ENCODE measurements at regions not wholly inside any gene's neighbourhood (a gene's known extent, or its start where the extent isn't known, plus 50 kb on each side); places are given as distances from the start of the nearest gene placed in this dataset.
"Not testable (repeated sequence)": the region's sequence is repeated elsewhere in the genome, so short reads cannot be mapped to it uniquely, and the experiment has no call there.

- Histone ChIP-seq H3K4me3 (ENCODE audit: low read depth, low read length) (no peak overlapping the region), H3K27ac (ENCODE audit: low read depth, low read length) (no peak overlapping the region), H3K9ac (ENCODE audit: low read depth, low read length) (no peak overlapping the region)
Measured at GRCh38 chr13:44726214-44726613, 150.1 kb upstream of the TSC22D1 start.

GRCh38 chr13:44719857-44720671 lies 143.9 kb upstream of the TSC22D1 start:
- no peak overlapping the region for H3K9ac ChIP-seq (ENCODE audit: low read depth, low read length)
- H3K36me3 ChIP-seq (ENCODE audit: control insufficient read depth, insufficient read depth, low read length) = no peaks in the 10 kb centered on the region
- 0 out of 2 replicates have a peak, but pooled peaks cover 2% of the 10 kb centered on the region for H3K4me1 ChIP-seq (ENCODE audit: control insufficient read depth, insufficient read depth, low read length)
- H3K27me3 ChIP-seq (ENCODE audit: control insufficient read depth, insufficient read depth, low read length) = no peaks in the 10 kb centered on the region
- no peak overlapping the region for H3K4me3 ChIP-seq (ENCODE audit: low read depth, low read length)
- no peaks in the 10 kb centered on the region for H3K9me3 ChIP-seq (ENCODE audit: control insufficient read depth, insufficient read depth, low read length)
- no peak overlapping the region for H3K27ac ChIP-seq (ENCODE audit: low read depth, low read length)

More at GRCh38 chr13:44726214-44726613, 150.1 kb upstream of the TSC22D1 start:
- Histone ChIP-seq H3K9me3 (ENCODE audit: control insufficient read depth, insufficient read depth, low read length) (no peaks in the 10 kb centered on the region), H3K4me1 (ENCODE audit: control insufficient read depth, insufficient read depth, low read length) (no peaks in the 10 kb centered on the region), H3K27me3 (ENCODE audit: control insufficient read depth, insufficient read depth, low read length) (no peaks in the 10 kb centered on the region), H3K36me3 (ENCODE audit: control insufficient read depth, insufficient read depth, low read length) (no peaks in the 10 kb centered on the region)

GRCh38 chr13:44718467-44718866 lies 142.3 kb upstream of the TSC22D1 start:
- Histone ChIP-seq H3K9ac (ENCODE audit: low read depth, low read length) (no peak overlapping the region), H3K36me3 (ENCODE audit: control insufficient read depth, insufficient read depth, low read length) (no peaks in the 10 kb centered on the region), H3K27me3 (ENCODE audit: control insufficient read depth, insufficient read depth, low read length) (no peaks in the 10 kb centered on the region), H3K27ac (ENCODE audit: low read depth, low read length) (peak overlapping the region; percentile 36), H3K4me1 (ENCODE audit: control insufficient read depth, insufficient read depth, low read length) (peaks cover 2% of the 10 kb centered on the region; the same call in 1 of the 2 replicates), H3K9me3 (ENCODE audit: control insufficient read depth, insufficient read depth, low read length) (no peaks in the 10 kb centered on the region), H3K4me3 (ENCODE audit: low read depth, low read length) (no peak overlapping the region)

GRCh38 chr13:44715287-44716230 lies 139.4 kb upstream of the TSC22D1 start:
- no peak overlapping the region for H3K27ac ChIP-seq (ENCODE audit: low read depth, low read length)
- no peak overlapping the region for H3K9ac ChIP-seq (ENCODE audit: low read depth, low read length)
- peaks cover 2% of the 10 kb centered on the region; the same call in 1 of the 2 replicates for H3K4me1 ChIP-seq (ENCODE audit: control insufficient read depth, insufficient read depth, low read length)
- H3K36me3 ChIP-seq (ENCODE audit: control insufficient read depth, insufficient read depth, low read length) = no peaks in the 10 kb centered on the region
- H3K27me3 ChIP-seq (ENCODE audit: control insufficient read depth, insufficient read depth, low read length) = no peaks in the 10 kb centered on the region
- H3K4me3 ChIP-seq (ENCODE audit: low read depth, low read length) = no peak overlapping the region
- no peaks in the 10 kb centered on the region for H3K9me3 ChIP-seq (ENCODE audit: control insufficient read depth, insufficient read depth, low read length)

- H3K9me3 ChIP-seq (ENCODE audit: control insufficient read depth, insufficient read depth, low read length) = no peaks in the 10 kb centered on the region
- H3K4me3 ChIP-seq (ENCODE audit: low read depth, low read length) = no peak overlapping the region
- H3K9ac ChIP-seq (ENCODE audit: low read depth, low read length) = no peak overlapping the region
- no peaks in the 10 kb centered on the region for H3K27me3 ChIP-seq (ENCODE audit: control insufficient read depth, insufficient read depth, low read length)
- peak overlapping the region; percentile 47 for H3K27ac ChIP-seq (ENCODE audit: low read depth, low read length)
- peaks cover 2% of the 10 kb centered on the region; the same call in 1 of the 2 replicates for H3K4me1 ChIP-seq (ENCODE audit: control insufficient read depth, insufficient read depth, low read length)
- H3K36me3 ChIP-seq (ENCODE audit: control insufficient read depth, insufficient read depth, low read length) = no peaks in the 10 kb centered on the region
Measured at GRCh38 chr13:44713788-44714469, 137.8 kb upstream of the TSC22D1 start.

GRCh38 chr13:44711706-44712105 lies 135.6 kb upstream of the TSC22D1 start:
- no peak overlapping the region for H3K9ac ChIP-seq (ENCODE audit: low read depth, low read length)
- H3K4me3 ChIP-seq (ENCODE audit: low read depth, low read length) = no peak overlapping the region
- no peaks in the 10 kb centered on the region for H3K9me3 ChIP-seq (ENCODE audit: control insufficient read depth, insufficient read depth, low read length)
- no peaks in the 10 kb centered on the region; the same call in 1 of the 2 replicates for H3K4me1 ChIP-seq (ENCODE audit: control insufficient read depth, insufficient read depth, low read length)
- no peaks in the 10 kb centered on the region for H3K27me3 ChIP-seq (ENCODE audit: control insufficient read depth, insufficient read depth, low read length)
- H3K27ac ChIP-seq (ENCODE audit: low read depth, low read length) = no peak overlapping the region
- no peaks in the 10 kb centered on the region for H3K36me3 ChIP-seq (ENCODE audit: control insufficient read depth, insufficient read depth, low read length)

- Histone ChIP-seq H3K4me3 (ENCODE audit: low read depth, low read length) (no peak overlapping the region), H3K9ac (ENCODE audit: low read depth, low read length) (no peak overlapping the region), H3K36me3 (ENCODE audit: control insufficient read depth, insufficient read depth, low read length) (no peaks in the 10 kb centered on the region), H3K27me3 (ENCODE audit: control insufficient read depth, insufficient read depth, low read length) (no peaks in the 10 kb centered on the region), H3K4me1 (ENCODE audit: control insufficient read depth, insufficient read depth, low read length) (no peaks in the 10 kb centered on the region; the same call in 1 of the 2 replicates), H3K9me3 (ENCODE audit: control insufficient read depth, insufficient read depth, low read length) (no peaks in the 10 kb centered on the region), H3K27ac (ENCODE audit: low read depth, low read length) (no peak overlapping the region)
Measured at GRCh38 chr13:44710576-44710975, 134.4 kb upstream of the TSC22D1 start.

GRCh38 chr13:44704811-44705210 lies 128.7 kb upstream of the TSC22D1 start:
- H3K9me3 ChIP-seq (ENCODE audit: control insufficient read depth, insufficient read depth, low read length); H3K4me1 ChIP-seq (ENCODE audit: control insufficient read depth, insufficient read depth, low read length); H3K36me3 ChIP-seq (ENCODE audit: control insufficient read depth, insufficient read depth, low read length); H3K9ac ChIP-seq (ENCODE audit: low read depth, low read length); H3K27me3 ChIP-seq (ENCODE audit: control insufficient read depth, insufficient read depth, low read length); H3K4me3 ChIP-seq (ENCODE audit: low read depth, low read length): not testable (repeated sequence)
- peak overlapping the region; percentile 64 for H3K27ac ChIP-seq (ENCODE audit: low read depth, low read length)

- no peaks in the 10 kb centered on the region for H3K36me3 ChIP-seq (ENCODE audit: control insufficient read depth, insufficient read depth, low read length)
- H3K9ac ChIP-seq (ENCODE audit: low read depth, low read length) = no peak overlapping the region
- H3K4me3 ChIP-seq (ENCODE audit: low read depth, low read length) = no peak overlapping the region
- H3K27ac ChIP-seq (ENCODE audit: low read depth, low read length) = no peak overlapping the region
- H3K4me1 ChIP-seq (ENCODE audit: control insufficient read depth, insufficient read depth, low read length) = peaks cover 9% of the 10 kb centered on the region
- H3K9me3 ChIP-seq (ENCODE audit: control insufficient read depth, insufficient read depth, low read length) = no peaks in the 10 kb centered on the region
- no peaks in the 10 kb centered on the region for H3K27me3 ChIP-seq (ENCODE audit: control insufficient read depth, insufficient read depth, low read length)
Measured at GRCh38 chr13:44703371-44703770, 127.2 kb upstream of the TSC22D1 start.

- Histone ChIP-seq H3K9ac (ENCODE audit: low read depth, low read length) (no peak overlapping the region), H3K4me1 (ENCODE audit: control insufficient read depth, insufficient read depth, low read length) (no peaks in the 10 kb centered on the region), H3K4me3 (ENCODE audit: low read depth, low read length) (no peak overlapping the region), H3K27me3 (ENCODE audit: control insufficient read depth, insufficient read depth, low read length) (no peaks in the 10 kb centered on the region), H3K9me3 (ENCODE audit: control insufficient read depth, insufficient read depth, low read length) (no peaks in the 10 kb centered on the region), H3K36me3 (ENCODE audit: control insufficient read depth, insufficient read depth, low read length) (no peaks in the 10 kb centered on the region), H3K27ac (ENCODE audit: low read depth, low read length) (no peak overlapping the region)
Measured at GRCh38 chr13:44698066-44698465, 121.9 kb upstream of the TSC22D1 start.

All from HUES48 (cell line).